ENCODE measurements at regions not wholly inside any gene's neighbourhood (a gene's known extent, or its start where the extent isn't known, plus 50 kb on each side); places are given as distances from the start of the nearest gene placed in this dataset.

DNA sequence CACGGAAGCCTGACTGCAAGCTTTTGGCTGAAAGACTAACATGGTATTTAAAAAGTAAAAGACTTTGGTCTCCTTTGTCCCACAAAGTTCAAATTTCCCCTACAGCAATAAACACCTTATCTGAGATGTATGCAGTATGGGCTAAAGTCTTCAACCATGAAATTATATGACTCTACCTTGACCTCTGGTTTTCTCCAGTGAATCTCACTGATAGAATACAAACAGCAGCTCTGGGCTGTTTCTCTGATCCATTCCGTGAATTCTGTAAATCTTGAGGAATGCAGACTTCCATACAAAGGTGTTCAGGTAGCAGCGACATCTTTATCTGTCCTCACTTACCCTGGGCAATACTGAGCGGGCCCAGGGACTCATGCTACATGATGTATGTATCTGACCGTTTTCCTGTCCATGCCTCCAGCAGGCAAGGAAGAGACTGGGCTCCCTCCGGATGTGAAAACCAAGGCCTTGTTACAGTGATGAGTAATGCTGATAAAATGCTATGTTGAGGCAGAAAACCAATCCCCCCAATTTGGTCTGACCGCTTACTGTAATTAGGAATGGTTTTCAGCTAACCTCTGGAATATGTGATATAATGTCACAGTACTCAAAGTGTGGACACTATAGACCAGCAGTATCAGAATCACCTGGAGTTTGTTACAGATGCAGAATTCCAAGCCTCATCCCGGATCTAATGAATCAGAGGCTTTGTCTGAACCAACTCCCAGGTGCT lies 589.8 kb downstream of the HS3ST4 start:
- no peaks in the 10 kb centered on the region for H3K27me3 ChIP-seq (ENCODE audit: insufficient read depth, low read length)
- intact Hi-C loops (cut with micrococcal nuclease), result no loop called here
- H3K4me3 ChIP-seq (replicated peaks in 1 of 2; ENCODE audit: low read depth in 1 of 2, low read length in 2 of 2), result no peak overlapping the region
- no peaks in the 10 kb centered on the region for H3K36me3 ChIP-seq (ENCODE audit: control insufficient read depth in 1 of 2, insufficient read depth in 2 of 2, low read length in 2 of 2)
- no peak for TF ChIP-seq SRF (IDR thresholded peaks at IDR 0.05; ENCODE audit: low read depth)
- TF ChIP-seq, protein P1, sequence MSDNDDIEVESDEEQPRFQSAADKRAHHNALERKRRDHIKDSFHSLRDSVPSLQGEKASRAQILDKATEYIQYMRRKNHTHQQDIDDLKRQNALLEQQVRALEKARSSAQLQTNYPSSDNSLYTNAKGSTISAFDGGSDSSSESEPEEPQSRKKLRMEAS (IDR thresholded peaks at IDR 0.05), result no peak
- TF ChIP-seq JUND (IDR thresholded peaks at IDR 0.05), result no peak
- no peak for TF ChIP-seq ZFX (IDR thresholded peaks at IDR 0.05)
- POLR2A ChIA-PET, result no interaction called here
- ATAC-seq (no peak), DNase-seq (ENCODE audit: low read depth, low spot score) (no peak)
- H3K27ac ChIP-seq (ENCODE audit: low read depth, low read length), result no peak overlapping the region
- CTCF ChIA-PET, result no interaction called here
- no TSS peak for BruUV-seq (replicated peaks)
- H3K4me1 ChIP-seq (ENCODE audit: control insufficient read depth in 1 of 2, insufficient read depth in 2 of 2, low read length in 2 of 2), result no peaks in the 10 kb centered on the region
- RAD21 ChIA-PET (ENCODE audit: low non-redundant PET in 1 of 2, low total read pairs in 2 of 2, uncharacterized antibody in 2 of 2, unreplicated experiment in 2 of 2), result no interaction called here
- no peak overlapping the region for H3K9ac ChIP-seq (ENCODE audit: low read length)
- H3K79me2 ChIP-seq (ENCODE audit: insufficient read depth, low read length), result no peaks in the 10 kb centered on the region
- H3K9me3 ChIP-seq (ENCODE audit: control insufficient read depth in 1 of 2, insufficient read depth in 1 of 2, low read depth in 1 of 2, low read length in 2 of 2), result peaks cover 0 to 11% of the 10 kb centered on the region in 2 experiments; a peak in 1 of 4 replicates
- H2AFZ ChIP-seq (ENCODE audit: low read depth, low read length, poor library complexity, severe bottlenecking), result no peak overlapping the region
- H3K4me2 ChIP-seq (ENCODE audit: low read length), result no peak overlapping the region
- no peaks in the 10 kb centered on the region for H4K20me1 ChIP-seq (ENCODE audit: insufficient read depth)
- H3K9me2 ChIP-seq (ENCODE audit: insufficient read depth), result no peaks in the 10 kb centered on the region

DNA sequence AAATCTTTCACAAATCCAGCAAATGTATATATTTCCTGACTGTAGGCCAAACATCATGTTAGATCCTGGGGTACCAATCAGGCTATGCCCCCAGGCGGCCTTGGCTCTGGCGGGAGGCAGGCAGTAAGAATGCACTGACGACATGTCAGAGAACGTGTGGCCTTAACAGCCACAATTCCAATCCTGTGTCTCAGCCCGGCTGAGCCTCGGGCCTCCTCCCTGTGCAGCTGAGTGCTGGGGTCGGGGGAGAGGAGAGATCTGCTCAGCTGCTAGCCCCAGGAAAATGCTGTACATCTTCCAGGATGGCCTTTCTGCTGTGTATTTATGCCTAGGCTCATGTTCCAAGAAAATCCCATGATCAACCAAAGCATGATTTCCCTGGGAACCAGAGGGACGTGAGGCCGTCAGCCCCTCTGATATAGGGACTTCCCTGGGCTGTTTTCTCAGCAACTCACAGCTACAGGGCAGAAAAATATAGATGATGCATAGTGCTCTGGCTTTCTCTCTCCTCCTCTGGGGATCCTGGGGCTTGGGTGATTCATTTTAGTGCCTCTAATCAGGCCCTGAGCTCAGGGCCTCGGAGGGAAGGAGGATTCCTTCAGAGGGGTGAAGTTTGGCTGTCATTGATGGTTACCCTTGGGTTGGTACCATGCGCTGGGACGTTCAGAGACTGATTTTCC lies 604.0 kb downstream of the HS3ST4 start:
- ATAC-seq, result no peak
- ChIA-PET POLR2A (no interaction called here), CTCF (no interaction called here), RAD21 (ENCODE audit: low non-redundant PET in 1 of 2, low total read pairs in 2 of 2, uncharacterized antibody in 2 of 2, unreplicated experiment in 2 of 2) (no interaction called here)
- Histone ChIP-seq H3K36me3 (ENCODE audit: control insufficient read depth in 1 of 2, insufficient read depth in 2 of 2, low read length in 2 of 2) (no peaks in the 10 kb centered on the region), H2AFZ (ENCODE audit: low read depth, low read length, poor library complexity, severe bottlenecking) (no peak overlapping the region), H3K4me1 (ENCODE audit: control insufficient read depth in 1 of 2, insufficient read depth in 2 of 2, low read length in 2 of 2) (no peaks in the 10 kb centered on the region), H3K9me2 (ENCODE audit: insufficient read depth) (no peaks in the 10 kb centered on the region), H3K27me3 (ENCODE audit: insufficient read depth, low read length) (no peaks in the 10 kb centered on the region), H4K20me1 (ENCODE audit: insufficient read depth) (no peaks in the 10 kb centered on the region), H3K9me3 (ENCODE audit: control insufficient read depth in 1 of 2, insufficient read depth in 1 of 2, low read depth in 1 of 2, low read length in 2 of 2) (peaks cover 6 to 10% of the 10 kb centered on the region in 2 experiments; a peak in 2 of 4 replicates), H3K79me2 (ENCODE audit: insufficient read depth, low read length) (no peaks in the 10 kb centered on the region), H3K4me2 (ENCODE audit: low read length) (no peak overlapping the region), H3K4me3 (replicated peaks in 1 of 2; ENCODE audit: low read depth in 1 of 2, low read length in 2 of 2) (no peak overlapping the region), H3K9ac (ENCODE audit: low read length) (no peak overlapping the region), H3K27ac (ENCODE audit: low read depth, low read length) (no peak overlapping the region)
- intact Hi-C loops (cut with micrococcal nuclease), result no loop called here
- DNase-seq (ENCODE audit: low read depth, low spot score), result no peak
- BruUV-seq (replicated peaks), result no TSS peak
- TF ChIP-seq, protein P2, sequence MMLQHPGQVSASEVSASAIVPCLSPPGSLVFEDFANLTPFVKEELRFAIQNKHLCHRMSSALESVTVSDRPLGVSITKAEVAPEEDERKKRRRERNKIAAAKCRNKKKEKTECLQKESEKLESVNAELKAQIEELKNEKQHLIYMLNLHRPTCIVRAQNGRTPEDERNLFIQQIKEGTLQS (IDR thresholded peaks at IDR 0.05), result no peak
- TF ChIP-seq POLR2A (IDR thresholded peaks at IDR 0.05; ENCODE audit: borderline replicate concordance, extremely low read depth, insufficient read depth, insufficient read length) (no peak), YY1 (IDR thresholded peaks at IDR 0.05; ENCODE audit: extremely low read depth, insufficient replicate concordance, low read depth, low read length) (no peak), RAD21 (IDR thresholded peaks at IDR 0.05; ENCODE audit: low read depth) (no peak), CEBPB (IDR thresholded peaks at IDR 0.05; ENCODE audit: low read depth) (no peak), POLR2AphosphoS5 (IDR thresholded peaks at IDR 0.05; ENCODE audit: low read depth, low read length) (no peak), ELF1 (IDR thresholded peaks at IDR 0.05; ENCODE audit: borderline replicate concordance, low read depth) (no peak), TCF7L2 (IDR thresholded peaks at IDR 0.05; ENCODE audit: borderline replicate concordance, extremely low read depth, insufficient read depth, insufficient read length) (no peak), CBX3 (IDR thresholded peaks at IDR 0.05; ENCODE audit: low read depth) (no peak)
- TF ChIP-seq, protein P3, sequence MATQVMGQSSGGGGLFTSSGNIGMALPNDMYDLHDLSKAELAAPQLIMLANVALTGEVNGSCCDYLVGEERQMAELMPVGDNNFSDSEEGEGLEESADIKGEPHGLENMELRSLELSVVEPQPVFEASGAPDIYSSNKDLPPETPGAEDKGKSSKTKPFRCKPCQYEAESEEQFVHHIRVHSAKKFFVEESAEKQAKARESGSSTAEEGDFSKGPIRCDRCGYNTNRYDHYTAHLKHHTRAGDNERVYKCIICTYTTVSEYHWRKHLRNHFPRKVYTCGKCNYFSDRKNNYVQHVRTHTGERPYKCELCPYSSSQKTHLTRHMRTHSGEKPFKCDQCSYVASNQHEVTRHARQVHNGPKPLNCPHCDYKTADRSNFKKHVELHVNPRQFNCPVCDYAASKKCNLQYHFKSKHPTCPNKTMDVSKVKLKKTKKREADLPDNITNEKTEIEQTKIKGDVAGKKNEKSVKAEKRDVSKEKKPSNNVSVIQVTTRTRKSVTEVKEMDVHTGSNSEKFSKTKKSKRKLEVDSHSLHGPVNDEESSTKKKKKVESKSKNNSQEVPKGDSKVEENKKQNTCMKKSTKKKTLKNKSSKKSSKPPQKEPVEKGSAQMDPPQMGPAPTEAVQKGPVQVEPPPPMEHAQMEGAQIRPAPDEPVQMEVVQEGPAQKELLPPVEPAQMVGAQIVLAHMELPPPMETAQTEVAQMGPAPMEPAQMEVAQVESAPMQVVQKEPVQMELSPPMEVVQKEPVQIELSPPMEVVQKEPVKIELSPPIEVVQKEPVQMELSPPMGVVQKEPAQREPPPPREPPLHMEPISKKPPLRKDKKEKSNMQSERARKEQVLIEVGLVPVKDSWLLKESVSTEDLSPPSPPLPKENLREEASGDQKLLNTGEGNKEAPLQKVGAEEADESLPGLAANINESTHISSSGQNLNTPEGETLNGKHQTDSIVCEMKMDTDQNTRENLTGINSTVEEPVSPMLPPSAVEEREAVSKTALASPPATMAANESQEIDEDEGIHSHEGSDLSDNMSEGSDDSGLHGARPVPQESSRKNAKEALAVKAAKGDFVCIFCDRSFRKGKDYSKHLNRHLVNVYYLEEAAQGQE (IDR thresholded peaks at IDR 0.05; ENCODE audit: low read depth), result no peak
